ENCODE measurements at regions not wholly inside any gene's neighbourhood (a gene's known extent, or its start where the extent isn't known, plus 50 kb on each side); places are given as distances from the start of the nearest gene placed in this dataset.

DNA sequence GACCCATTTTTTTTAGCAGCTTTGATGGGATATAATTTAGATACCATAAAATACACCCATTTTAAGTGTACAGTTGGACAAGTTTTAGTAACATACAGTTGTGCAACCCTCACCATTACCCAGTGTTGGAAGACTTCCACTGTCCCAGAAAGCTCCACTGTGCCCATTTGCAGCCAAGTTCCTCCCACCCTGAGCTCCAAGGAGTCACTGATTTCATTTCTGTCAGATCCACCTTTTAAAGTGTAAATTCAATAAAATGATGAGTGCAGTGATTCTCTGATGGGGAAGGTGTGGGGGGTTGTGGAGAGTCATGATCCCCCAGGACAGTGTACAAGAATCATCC lies 93.2 kb upstream of the IGF1R start:
- Histone ChIP-seq H2AFZ (ENCODE audit: insufficient read depth, low read depth, low read length, poor library complexity, severe bottlenecking) (no peak overlapping the region), H4K20me1 (ENCODE audit: control insufficient read depth, insufficient read depth, low read length, poor library complexity, severe bottlenecking) (no peaks in the 10 kb centered on the region), H3K36me3 (replicated peaks in 1 of 2; ENCODE audit: control extremely low read depth in 1 of 2, control insufficient read depth in 1 of 2, extremely low read depth in 1 of 2, insufficient read depth in 2 of 2, low read length in 1 of 2) (no peaks in the 10 kb centered on the region), H3K9me3 (ENCODE audit: control extremely low read depth in 1 of 3, control insufficient read depth in 2 of 3, insufficient read depth in 1 of 3, low read length in 2 of 3) (peaks cover 0 to 4% (median 1%) of the 10 kb centered on the region in 3 donors), H3K4me2 (replicated peaks; ENCODE audit: low read depth, low read length, poor library complexity, severe bottlenecking) (no peak overlapping the region), H3K27me3 (replicated peaks in 1 of 4; ENCODE audit: control extremely low read depth in 1 of 4, control insufficient read depth in 3 of 4, insufficient read depth in 4 of 4, low read length in 3 of 4) (no peaks in the 10 kb centered on the region), H3K27ac (ENCODE audit: low read length in 2 of 2) (no peak overlapping the region), H3K9ac (ENCODE audit: low read length) (no peak overlapping the region), H3K79me2 (ENCODE audit: control insufficient read depth, insufficient read depth, low read length) (no peaks in the 10 kb centered on the region), H3K4me3 (ENCODE audit: control extremely low read depth in 1 of 5, extremely low read depth in 1 of 5, insufficient read depth in 1 of 5, low read depth in 2 of 5, low read length in 4 of 5) (no peak overlapping the region), H3K4me1 (ENCODE audit: control insufficient read depth in 2 of 2, insufficient read depth in 2 of 2, low read length in 2 of 2) (no peaks in the 10 kb centered on the region)
- no peak overlapping the region for H3K27ac Mint-ChIP-seq
- ChIA-PET POLR2A (no interaction called here), CTCF (no interaction called here)
- ATAC-seq (ENCODE audit: low read depth) (no peak), DNase-seq (no peak)
- intact Hi-C loops (cut with micrococcal nuclease) = no loop called here
- TF ChIP-seq CTCF (IDR thresholded peaks at IDR 0.05) = no peak
- no peak for TF ChIP-seq EZH2 (IDR thresholded peaks at IDR 0.05; ENCODE audit: borderline replicate concordance, insufficient read depth, low read depth, low read length, poor library complexity, severe bottlenecking)
- H3K4me1 Mint-ChIP-seq = no peaks in the 10 kb centered on the region
- no peak overlapping the region for H3K4me3 Mint-ChIP-seq
- H3K27me3 Mint-ChIP-seq = peaks cover 21% of the 10 kb centered on the region
- no peaks in the 10 kb centered on the region for H3K9me3 Mint-ChIP-seq (ENCODE audit: insufficient read depth)

- WGBS (ENCODE audit: insufficient coverage) = 100% methylated on average over 1 of the region's 4 CpGs
- CTCF ChIA-PET = no interaction called here
- POLR2A ChIA-PET = no interaction called here
Measured at GRCh38 chr15:98556321-98556720, 92.0 kb upstream of the IGF1R start.

More at GRCh38 chr15:98556321-98556720, 92.0 kb upstream of the IGF1R start:
- Mint-ChIP-seq H3K27ac (no peak overlapping the region), H3K4me1 (no peaks in the 10 kb centered on the region), H3K9me3 (ENCODE audit: insufficient read depth) (no peaks in the 10 kb centered on the region), H3K4me3 (no peak overlapping the region), H3K27me3 (peaks cover 13% of the 10 kb centered on the region)
- Histone ChIP-seq H3K27me3 (replicated peaks in 1 of 4; ENCODE audit: control extremely low read depth in 1 of 4, control insufficient read depth in 3 of 4, insufficient read depth in 4 of 4, low read length in 3 of 4) (no peaks in the 10 kb centered on the region), H3K36me3 (replicated peaks in 1 of 2; ENCODE audit: control extremely low read depth in 1 of 2, control insufficient read depth in 1 of 2, extremely low read depth in 1 of 2, insufficient read depth in 2 of 2, low read length in 1 of 2) (no peaks in the 10 kb centered on the region), H3K4me1 (ENCODE audit: control insufficient read depth in 2 of 2, insufficient read depth in 2 of 2, low read length in 2 of 2) (no peaks in the 10 kb centered on the region), H3K9ac (ENCODE audit: low read length) (no peak overlapping the region), H3K4me2 (replicated peaks; ENCODE audit: low read depth, low read length, poor library complexity, severe bottlenecking) (no peak overlapping the region), H3K27ac (ENCODE audit: low read length in 2 of 2) (no peak overlapping the region), H3K79me2 (ENCODE audit: control insufficient read depth, insufficient read depth, low read length) (no peaks in the 10 kb centered on the region), H3K9me3 (ENCODE audit: control extremely low read depth in 1 of 3, control insufficient read depth in 2 of 3, insufficient read depth in 1 of 3, low read length in 2 of 3) (peaks cover 0 to 1% (median 0%) of the 10 kb centered on the region in 3 donors), H4K20me1 (ENCODE audit: control insufficient read depth, insufficient read depth, low read length, poor library complexity, severe bottlenecking) (no peaks in the 10 kb centered on the region), H2AFZ (ENCODE audit: insufficient read depth, low read depth, low read length, poor library complexity, severe bottlenecking) (no peak overlapping the region), H3K4me3 (ENCODE audit: control extremely low read depth in 1 of 5, extremely low read depth in 1 of 5, insufficient read depth in 1 of 5, low read depth in 2 of 5, low read length in 4 of 5) (no peak overlapping the region)
- no peak for ATAC-seq (ENCODE audit: low read depth)
- no peak for DNase-seq
- TF ChIP-seq CTCF (IDR thresholded peaks at IDR 0.05) = no peak
- intact Hi-C loops (cut with micrococcal nuclease) = no loop called here
